ENCODE measurements at regions not wholly inside any gene's neighbourhood (a gene's known extent, or its start where the extent isn't known, plus 50 kb on each side); places are given as distances from the start of the nearest gene placed in this dataset.

DNA sequence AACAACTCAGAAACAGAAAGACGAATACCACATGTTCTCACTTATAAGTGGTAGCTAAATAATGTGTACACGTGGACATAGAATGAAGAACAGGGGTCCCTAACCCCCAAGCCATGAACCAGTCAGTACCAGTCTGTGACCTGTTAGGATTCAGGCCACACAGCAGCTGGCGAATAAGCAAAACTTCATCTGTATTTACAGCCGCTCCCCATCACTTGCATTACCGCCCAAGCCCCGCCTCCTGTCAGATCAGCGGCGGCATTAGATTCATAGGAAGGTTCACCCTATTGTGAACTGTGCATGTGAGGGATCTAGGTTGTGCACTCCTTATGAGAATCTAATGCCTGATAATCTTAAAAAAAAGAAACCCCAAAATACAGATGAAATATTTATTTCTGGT lies 1128.7 kb downstream of the NLGN4X start:
- no peak overlapping the region for H3K4me2 ChIP-seq (ENCODE audit: low read length)
- TF ChIP-seq, protein P1, sequence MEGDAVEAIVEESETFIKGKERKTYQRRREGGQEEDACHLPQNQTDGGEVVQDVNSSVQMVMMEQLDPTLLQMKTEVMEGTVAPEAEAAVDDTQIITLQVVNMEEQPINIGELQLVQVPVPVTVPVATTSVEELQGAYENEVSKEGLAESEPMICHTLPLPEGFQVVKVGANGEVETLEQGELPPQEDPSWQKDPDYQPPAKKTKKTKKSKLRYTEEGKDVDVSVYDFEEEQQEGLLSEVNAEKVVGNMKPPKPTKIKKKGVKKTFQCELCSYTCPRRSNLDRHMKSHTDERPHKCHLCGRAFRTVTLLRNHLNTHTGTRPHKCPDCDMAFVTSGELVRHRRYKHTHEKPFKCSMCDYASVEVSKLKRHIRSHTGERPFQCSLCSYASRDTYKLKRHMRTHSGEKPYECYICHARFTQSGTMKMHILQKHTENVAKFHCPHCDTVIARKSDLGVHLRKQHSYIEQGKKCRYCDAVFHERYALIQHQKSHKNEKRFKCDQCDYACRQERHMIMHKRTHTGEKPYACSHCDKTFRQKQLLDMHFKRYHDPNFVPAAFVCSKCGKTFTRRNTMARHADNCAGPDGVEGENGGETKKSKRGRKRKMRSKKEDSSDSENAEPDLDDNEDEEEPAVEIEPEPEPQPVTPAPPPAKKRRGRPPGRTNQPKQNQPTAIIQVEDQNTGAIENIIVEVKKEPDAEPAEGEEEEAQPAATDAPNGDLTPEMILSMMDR (IDR thresholded peaks at IDR 0.05; ENCODE audit: low read depth, low read length, poor library complexity, severe bottlenecking): no peak
- TF ChIP-seq EZH2phosphoT487 (IDR thresholded peaks at IDR 0.05; ENCODE audit: borderline replicate concordance, low read length): no peak
- H3K27ac ChIP-seq (ENCODE audit: low read depth, low read length): no peak overlapping the region
- H4K20me1 ChIP-seq (ENCODE audit: control insufficient read depth, insufficient read depth, low read depth, low read length): no peaks in the 10 kb centered on the region
- no peaks in the 10 kb centered on the region for H3K9me3 ChIP-seq (ENCODE audit: control insufficient read depth, insufficient read depth, low read length)
- H3K4me1 ChIP-seq (ENCODE audit: control insufficient read depth, low read length): no peaks in the 10 kb centered on the region
- H3K36me3 ChIP-seq (ENCODE audit: control insufficient read depth, low read length): no peaks in the 10 kb centered on the region
- H3K9me2 ChIP-seq (replicated peaks; ENCODE audit: control insufficient read depth, low read length): no peaks in the 10 kb centered on the region
- no peaks in the 10 kb centered on the region for H3F3A ChIP-seq (ENCODE audit: control insufficient read depth, insufficient read depth)
- no peaks in the 10 kb centered on the region for H3K27me3 ChIP-seq (ENCODE audit: control insufficient read depth, low read length)
- no peaks in the 10 kb centered on the region for H3K79me2 ChIP-seq (ENCODE audit: control insufficient read depth, low read length)
- H3K4me3 ChIP-seq (ENCODE audit: low read length): no peak overlapping the region

DNA sequence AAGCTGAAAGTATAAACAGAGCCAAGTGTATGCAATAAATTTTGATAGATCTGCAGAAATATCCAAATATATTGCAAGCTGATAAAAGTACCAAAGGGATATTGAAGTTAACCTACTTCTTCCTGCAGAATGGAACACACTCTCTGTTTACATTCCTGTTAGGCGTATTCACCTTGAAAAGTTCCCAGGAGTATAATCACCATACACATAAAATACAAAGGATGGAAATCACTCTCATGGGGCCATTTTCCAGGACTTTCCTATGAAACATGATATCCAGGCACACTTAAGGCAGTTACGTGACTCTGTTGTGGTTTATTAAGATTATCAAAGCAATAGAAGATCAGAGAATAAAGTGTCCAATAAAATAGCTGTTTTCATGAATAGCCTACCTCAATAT lies 1142.3 kb downstream of the NLGN4X start:
- Histone ChIP-seq H3K4me1 (ENCODE audit: control insufficient read depth, low read length) (no peaks in the 10 kb centered on the region), H3K79me2 (ENCODE audit: control insufficient read depth, low read length) (no peaks in the 10 kb centered on the region), H3K4me3 (ENCODE audit: low read length) (no peak overlapping the region), H3K27me3 (ENCODE audit: control insufficient read depth, low read length) (no peaks in the 10 kb centered on the region), H3K9me2 (replicated peaks; ENCODE audit: control insufficient read depth, low read length) (no peaks in the 10 kb centered on the region), H3K36me3 (ENCODE audit: control insufficient read depth, low read length) (no peaks in the 10 kb centered on the region), H3K27ac (ENCODE audit: low read depth, low read length) (no peak overlapping the region), H3K4me2 (ENCODE audit: low read length) (no peak overlapping the region), H3F3A (ENCODE audit: control insufficient read depth, insufficient read depth) (no peaks in the 10 kb centered on the region), H4K20me1 (ENCODE audit: control insufficient read depth, insufficient read depth, low read depth, low read length) (no peaks in the 10 kb centered on the region), H3K9me3 (ENCODE audit: control insufficient read depth, insufficient read depth, low read length) (no peaks in the 10 kb centered on the region)
- TF ChIP-seq EZH2phosphoT487 (IDR thresholded peaks at IDR 0.05; ENCODE audit: borderline replicate concordance, low read length): no peak

DNA sequence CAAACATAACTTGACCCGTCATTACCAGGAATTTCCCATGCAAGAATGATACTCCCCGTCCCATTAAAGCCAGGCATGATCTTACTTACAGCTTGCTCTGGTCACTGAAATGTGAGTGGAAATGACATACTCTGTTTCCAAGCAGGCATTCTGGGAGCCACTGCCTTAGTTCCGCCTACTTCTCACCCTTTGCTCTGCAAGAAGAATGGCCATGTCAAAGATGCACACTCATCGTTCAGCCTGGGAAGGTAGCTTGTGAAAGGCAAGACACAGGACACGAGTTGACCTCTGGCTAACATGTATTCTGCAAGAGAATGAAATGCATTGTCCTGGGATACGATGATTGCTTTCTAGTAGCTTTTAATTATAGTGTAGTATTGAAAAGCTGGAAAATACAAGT lies 1144.4 kb downstream of the NLGN4X start:
- Histone ChIP-seq H3F3A (ENCODE audit: control insufficient read depth, insufficient read depth) (no peaks in the 10 kb centered on the region), H3K4me1 (ENCODE audit: control insufficient read depth, low read length) (no peaks in the 10 kb centered on the region), H3K27ac (ENCODE audit: low read depth, low read length) (no peak overlapping the region), H3K9me2 (replicated peaks; ENCODE audit: control insufficient read depth, low read length) (no peaks in the 10 kb centered on the region), H3K4me2 (ENCODE audit: low read length) (no peak overlapping the region), H3K79me2 (ENCODE audit: control insufficient read depth, low read length) (no peaks in the 10 kb centered on the region), H3K4me3 (ENCODE audit: low read length) (no peak overlapping the region), H4K20me1 (ENCODE audit: control insufficient read depth, insufficient read depth, low read depth, low read length) (no peaks in the 10 kb centered on the region), H3K27me3 (ENCODE audit: control insufficient read depth, low read length) (no peaks in the 10 kb centered on the region), H3K9me3 (ENCODE audit: control insufficient read depth, insufficient read depth, low read length) (no peaks in the 10 kb centered on the region), H3K36me3 (ENCODE audit: control insufficient read depth, low read length) (no peaks in the 10 kb centered on the region)
- TF ChIP-seq, protein P1 (IDR thresholded peaks at IDR 0.05; ENCODE audit: low read depth, low read length, poor library complexity, severe bottlenecking): no peak
- no peak for TF ChIP-seq EZH2phosphoT487 (IDR thresholded peaks at IDR 0.05; ENCODE audit: borderline replicate concordance, low read length)

DNA sequence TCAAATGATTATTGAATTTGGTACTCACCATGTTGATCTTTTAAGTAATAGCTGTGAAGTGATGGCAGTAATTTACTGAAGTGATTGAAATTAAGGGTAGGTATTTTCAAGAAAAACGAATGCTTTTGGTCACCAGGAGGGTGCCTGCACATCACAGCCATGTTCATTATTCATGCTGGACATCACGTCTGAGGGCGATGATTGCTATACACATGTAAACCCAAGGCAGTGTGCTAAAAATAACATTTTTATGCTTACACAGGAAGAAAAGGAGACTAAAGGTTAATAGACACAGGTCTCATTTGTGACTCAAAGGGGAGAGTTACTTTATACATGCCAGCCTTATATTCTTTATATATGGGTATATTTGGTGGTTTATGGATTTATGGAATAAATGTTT lies 1146.0 kb downstream of the NLGN4X start:
- no peaks in the 10 kb centered on the region for H3K9me3 ChIP-seq (ENCODE audit: control insufficient read depth, insufficient read depth, low read length)
- H4K20me1 ChIP-seq (ENCODE audit: control insufficient read depth, insufficient read depth, low read depth, low read length): no peaks in the 10 kb centered on the region
- TF ChIP-seq, protein P1 (IDR thresholded peaks at IDR 0.05; ENCODE audit: low read depth, low read length, poor library complexity, severe bottlenecking): no peak
- no peak for TF ChIP-seq EZH2phosphoT487 (IDR thresholded peaks at IDR 0.05; ENCODE audit: borderline replicate concordance, low read length)
- no peaks in the 10 kb centered on the region for H3K36me3 ChIP-seq (ENCODE audit: control insufficient read depth, low read length)
- H3K27ac ChIP-seq (ENCODE audit: low read depth, low read length): no peak overlapping the region
- H3K4me1 ChIP-seq (ENCODE audit: control insufficient read depth, low read length): no peaks in the 10 kb centered on the region
- no peaks in the 10 kb centered on the region for H3F3A ChIP-seq (ENCODE audit: control insufficient read depth, insufficient read depth)
- no peak overlapping the region for H3K4me3 ChIP-seq (ENCODE audit: low read length)
- H3K79me2 ChIP-seq (ENCODE audit: control insufficient read depth, low read length): no peaks in the 10 kb centered on the region
- H3K4me2 ChIP-seq (ENCODE audit: low read length): no peak overlapping the region
- H3K9me2 ChIP-seq (replicated peaks; ENCODE audit: control insufficient read depth, low read length): no peaks in the 10 kb centered on the region
- no peaks in the 10 kb centered on the region for H3K27me3 ChIP-seq (ENCODE audit: control insufficient read depth, low read length)

Measured in DOHH2 (cell line).